Osteoblast (primary cell): ENCODE measurements at regions not wholly inside any gene's neighbourhood (a gene's known extent, or its start where the extent isn't known, plus 50 kb on each side); places are given as distances from the start of the nearest gene placed in this dataset.

Source experiments
- DNase-seq: peaks from one replicate; pipeline ENCODE4 v3.0.0; 2011; ENCODE audit warnings: low spot score, mixed read lengths; ENCODE audit not compliant: insufficient read length; ENCODE audit errors: missing footprints
- H2AFZ ChIP-seq: 2 replicates; pipeline ENCODE4 v1.6.0; 2011; ENCODE audit warnings: mild to moderate bottlenecking, low read length
- H3K27ac ChIP-seq: 2 replicates; pipeline ENCODE4 v1.5.1; 2011; ENCODE audit warnings: mild to moderate bottlenecking, low read depth, low read length, moderate library complexity
- H3K27me3 ChIP-seq: 2 replicates; pipeline ENCODE4 v1.6.0; 2012; ENCODE audit warnings: mild to moderate bottlenecking, control low read depth, inconsistent platforms, low read length, moderate library complexity; ENCODE audit not compliant: insufficient read depth
- H3K36me3 ChIP-seq: 2 replicates; pipeline ENCODE4 v1.5.1; 2011; ENCODE audit warnings: mild to moderate bottlenecking, low read length, control low read depth, moderate library complexity; ENCODE audit not compliant: insufficient read depth
- H3K4me1 ChIP-seq: 2 replicates; pipeline ENCODE4 v1.5.1; 2011; ENCODE audit warnings: mild to moderate bottlenecking, low read length, control low read depth, moderate library complexity; ENCODE audit not compliant: insufficient read depth
- H3K4me2 ChIP-seq: 2 replicates; pipeline ENCODE4 v1.6.0; 2011; ENCODE audit warnings: mild to moderate bottlenecking, low read length; ENCODE audit not compliant: insufficient read depth
- H3K4me3 ChIP-seq: fragments of 200-600 bp; sonication (generic); 3 replicates; pipeline ENCODE4 v1.5.1; 2012; ENCODE audit warnings: mild to moderate bottlenecking, low read length, inconsistent platforms; ENCODE audit not compliant: insufficient read depth
- H3K79me2 ChIP-seq: 2 replicates; pipeline ENCODE4 v1.6.0; 2012; ENCODE audit warnings: mild to moderate bottlenecking, low read length, control low read depth, inconsistent platforms; ENCODE audit not compliant: insufficient read depth
- H3K9me3 ChIP-seq: 2 replicates; pipeline ENCODE4 v1.5.1; 2011; ENCODE audit warnings: low read depth, low read length, control low read depth
- H4K20me1 ChIP-seq: 2 replicates; pipeline ENCODE4 v1.6.0; 2012; ENCODE audit warnings: mild to moderate bottlenecking, low read length, control low read depth; ENCODE audit not compliant: insufficient read depth
- TF ChIP-seq, protein P1 (sequence below): IDR thresholded peaks from 2 replicates; pipeline ENCODE4 v1.5.1; 2011; ENCODE audit warnings: mild to moderate bottlenecking, low read depth, low read length, moderate library complexity; ENCODE audit errors: extremely low read depth

DNA sequence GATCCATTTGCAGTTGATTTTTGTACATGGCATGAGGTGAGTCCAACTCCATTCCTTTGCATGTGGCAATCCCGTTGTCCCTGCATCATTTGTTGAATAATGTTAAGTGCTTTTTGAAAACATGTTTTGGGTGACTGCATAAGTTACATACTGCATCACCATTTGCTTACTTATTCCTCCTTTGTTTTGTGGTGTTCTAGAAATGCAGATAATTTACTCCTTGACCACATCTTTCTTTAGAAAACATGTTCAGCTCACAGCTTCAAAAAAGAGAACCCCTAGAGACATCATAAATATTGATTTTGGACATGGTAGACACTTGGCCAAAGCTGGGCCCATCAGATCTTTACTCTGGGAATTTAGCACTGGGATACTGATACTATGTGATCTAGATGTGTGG is 135.3 kb upstream of the DAZL start:
- Histone ChIP-seq H3K27me3 (no peaks in the 10 kb centered on the region), H3K27ac (peak overlapping the region; percentile 49)
- DNase-seq = no peak

GRCh38 chr3:16741103-16741758 is 136.0 kb upstream of the DAZL start:
- TF ChIP-seq, protein P1, sequence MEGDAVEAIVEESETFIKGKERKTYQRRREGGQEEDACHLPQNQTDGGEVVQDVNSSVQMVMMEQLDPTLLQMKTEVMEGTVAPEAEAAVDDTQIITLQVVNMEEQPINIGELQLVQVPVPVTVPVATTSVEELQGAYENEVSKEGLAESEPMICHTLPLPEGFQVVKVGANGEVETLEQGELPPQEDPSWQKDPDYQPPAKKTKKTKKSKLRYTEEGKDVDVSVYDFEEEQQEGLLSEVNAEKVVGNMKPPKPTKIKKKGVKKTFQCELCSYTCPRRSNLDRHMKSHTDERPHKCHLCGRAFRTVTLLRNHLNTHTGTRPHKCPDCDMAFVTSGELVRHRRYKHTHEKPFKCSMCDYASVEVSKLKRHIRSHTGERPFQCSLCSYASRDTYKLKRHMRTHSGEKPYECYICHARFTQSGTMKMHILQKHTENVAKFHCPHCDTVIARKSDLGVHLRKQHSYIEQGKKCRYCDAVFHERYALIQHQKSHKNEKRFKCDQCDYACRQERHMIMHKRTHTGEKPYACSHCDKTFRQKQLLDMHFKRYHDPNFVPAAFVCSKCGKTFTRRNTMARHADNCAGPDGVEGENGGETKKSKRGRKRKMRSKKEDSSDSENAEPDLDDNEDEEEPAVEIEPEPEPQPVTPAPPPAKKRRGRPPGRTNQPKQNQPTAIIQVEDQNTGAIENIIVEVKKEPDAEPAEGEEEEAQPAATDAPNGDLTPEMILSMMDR = no peak
- Histone ChIP-seq H3K27ac (peak overlapping the region; percentile 49), H3K4me2 (peak overlapping the region; percentile 69), H3K9me3 (no peaks in the 10 kb centered on the region), H4K20me1 (no peaks in the 10 kb centered on the region), H3K4me3 (peak overlapping the region; percentile 49), H3K27me3 (no peaks in the 10 kb centered on the region), H3K4me1 (peaks cover 16% of the 10 kb centered on the region), H2AFZ (peak overlapping the region; percentile 51), H3K36me3 (no peaks in the 10 kb centered on the region), H3K79me2 (no peaks in the 10 kb centered on the region)
- peak; percentile 76 for DNase-seq

More for the DNA sequence above, 135.3 kb upstream of the DAZL start:
- Histone ChIP-seq H3K4me2 (no peak overlapping the region), H2AFZ (no peak overlapping the region), H3K4me3 (no peak overlapping the region), H3K79me2 (no peaks in the 10 kb centered on the region), H3K36me3 (no peaks in the 10 kb centered on the region), H3K9me3 (no peaks in the 10 kb centered on the region), H4K20me1 (no peaks in the 10 kb centered on the region), H3K4me1 (peaks cover 16% of the 10 kb centered on the region)
- TF ChIP-seq, protein P1 = no peak

GRCh38 chr3:16741890-16742289 is 136.7 kb upstream of the DAZL start:
- Histone ChIP-seq H3K4me1 (peaks cover 16% of the 10 kb centered on the region), H3K9me3 (no peaks in the 10 kb centered on the region), H3K4me2 (peak overlapping the region; percentile 69), H3K27ac (peak overlapping the region; percentile 49), H4K20me1 (no peaks in the 10 kb centered on the region), H3K27me3 (no peaks in the 10 kb centered on the region), H2AFZ (peak overlapping the region; percentile 3), H3K36me3 (no peaks in the 10 kb centered on the region), H3K79me2 (no peaks in the 10 kb centered on the region), H3K4me3 (no peak overlapping the region)
- DNase-seq = no peak
- TF ChIP-seq, protein P1 = no peak

DNA sequence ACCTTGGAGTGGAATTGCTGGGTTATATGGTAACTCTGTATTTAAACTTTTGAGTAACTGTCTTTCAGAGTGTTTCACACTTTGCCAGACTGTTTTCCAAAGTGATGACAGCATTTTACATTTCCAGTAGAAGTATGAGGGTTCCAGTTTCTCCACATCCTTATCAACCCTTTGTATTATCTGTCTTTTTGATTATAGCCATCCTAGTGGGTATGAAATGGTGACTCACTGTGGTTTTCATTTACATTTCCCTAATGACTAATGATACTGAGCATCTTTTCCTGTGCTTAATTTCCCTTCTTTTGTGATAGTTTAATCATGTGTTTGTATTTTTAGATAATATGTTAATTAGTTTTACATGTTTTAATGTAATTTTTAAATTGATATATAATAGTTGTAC is 138.1 kb upstream of the DAZL start:
- TF ChIP-seq, protein P1 = no peak
- Histone ChIP-seq H3K79me2 (no peaks in the 10 kb centered on the region), H2AFZ (no peak overlapping the region), H3K27ac (no peak overlapping the region), H4K20me1 (no peaks in the 10 kb centered on the region), H3K4me2 (no peak overlapping the region), H3K4me3 (no peak overlapping the region), H3K27me3 (no peaks in the 10 kb centered on the region), H3K36me3 (no peaks in the 10 kb centered on the region), H3K4me1 (peaks cover 16% of the 10 kb centered on the region), H3K9me3 (no peaks in the 10 kb centered on the region)
- no peak for DNase-seq
